Neural progenitor cell (in vitro differentiated cells): ENCODE measurements at regions not wholly inside any gene's neighbourhood (a gene's known extent, or its start where the extent isn't known, plus 50 kb on each side); places are given as distances from the start of the nearest gene placed in this dataset.

Source experiments
- DNase-seq: peaks from one replicate; pipeline ENCODE4 v3.0.0-alpha.2; 2016; ENCODE audit warnings: low spot score
- H2AFZ ChIP-seq: fragments of 200-600 bp; sonication (generic); replicated peaks from 2 replicates; pipeline ENCODE4 v1.6.1; 2016; ENCODE audit warnings: antibody characterized with exemption
- H3F3A ChIP-seq: fragments of 200-600 bp; sonication (generic); 2 replicates; pipeline ENCODE4 v1.6.1; 2016; ENCODE audit warnings: antibody characterized with exemption, low read depth
- H3K27ac ChIP-seq: fragments of 200-600 bp; sonication (generic); 2 replicates; pipeline ENCODE4 v1.5.1; 2016; ENCODE audit warnings: mild to moderate bottlenecking
- H3K27me3 ChIP-seq: fragments of 200-600 bp; sonication (generic); 2 replicates; pipeline ENCODE4 v1.6.1; 2016; ENCODE audit warnings: mild to moderate bottlenecking, moderate library complexity
- H3K36me3 ChIP-seq: fragments of 200-600 bp; sonication (generic); 2 replicates; pipeline ENCODE4 v1.5.1; 2016
- H3K4me1 ChIP-seq: fragments of 200-600 bp; sonication (generic); 2 replicates; pipeline ENCODE4 v1.6.1; 2016; ENCODE audit warnings: mixed run types
- H3K4me2 ChIP-seq: fragments of 200-600 bp; sonication (generic); 2 replicates; pipeline ENCODE4 v1.6.1; 2016
- H3K4me3 ChIP-seq: fragments of 200-600 bp; sonication (generic); 2 replicates; pipeline ENCODE4 v1.5.1; 2016
- H3K79me2 ChIP-seq: fragments of 200-600 bp; sonication (generic); 2 replicates; pipeline ENCODE4 v1.6.1; 2016; ENCODE audit warnings: low read depth
- H3K9ac ChIP-seq: fragments of 200-600 bp; sonication (generic); 2 replicates; pipeline ENCODE4 v1.6.1; 2016
- H3K9me3 ChIP-seq: fragments of 200-600 bp; sonication (generic); 2 replicates; pipeline ENCODE4 v1.5.1; 2016; ENCODE audit warnings: low read depth
- H4K20me1 ChIP-seq: fragments of 200-600 bp; sonication (generic); 2 replicates; pipeline ENCODE4 v1.6.1; 2016; ENCODE audit warnings: low read depth
- H3K27ac Mint-ChIP-seq: 3 replicates; pipeline ENCODE4 v1.8.0; 2021; ENCODE audit warnings: mixed read lengths
- H3K27me3 Mint-ChIP-seq: 2 replicates; pipeline ENCODE4 v1.8.0; 2022; ENCODE audit warnings: low read depth, mild to moderate bottlenecking, inconsistent platforms, moderate library complexity, mixed read lengths; ENCODE audit not compliant: insufficient read depth
- H3K36me3 Mint-ChIP-seq: 3 replicates; pipeline ENCODE4 v1.8.0; 2021; ENCODE audit warnings: mixed read lengths
- H3K4me1 Mint-ChIP-seq: 3 replicates; pipeline ENCODE4 v1.8.0; 2021; ENCODE audit warnings: mixed read lengths
- H3K4me3 Mint-ChIP-seq: 3 replicates; pipeline ENCODE4 v1.8.0; 2021; ENCODE audit warnings: mild to moderate bottlenecking, moderate library complexity, mixed read lengths
- H3K9me3 Mint-ChIP-seq: 3 replicates; pipeline ENCODE4 v1.8.0; 2020; ENCODE audit warnings: mixed read lengths
- EZH2 ChIP-seq: fragments of 200-600 bp; sonication (generic); IDR thresholded peaks from 2 replicates; pipeline ENCODE4 v1.6.1; 2017; ENCODE audit warnings: antibody characterized with exemption, mild to moderate bottlenecking, moderate library complexity
- EZH2phosphoT487 ChIP-seq: fragments of 200-600 bp; sonication (generic); IDR thresholded peaks from 2 replicates; pipeline ENCODE4 v1.6.1; 2017; ENCODE audit warnings: antibody characterized with exemption
- TF ChIP-seq, protein P1 (sequence below): fragments of 200-600 bp; sonication (generic); IDR thresholded peaks from 2 replicates; pipeline ENCODE4 v1.5.1; 2017; ENCODE audit warnings: antibody characterized with exemption, mild to moderate bottlenecking

DNA sequence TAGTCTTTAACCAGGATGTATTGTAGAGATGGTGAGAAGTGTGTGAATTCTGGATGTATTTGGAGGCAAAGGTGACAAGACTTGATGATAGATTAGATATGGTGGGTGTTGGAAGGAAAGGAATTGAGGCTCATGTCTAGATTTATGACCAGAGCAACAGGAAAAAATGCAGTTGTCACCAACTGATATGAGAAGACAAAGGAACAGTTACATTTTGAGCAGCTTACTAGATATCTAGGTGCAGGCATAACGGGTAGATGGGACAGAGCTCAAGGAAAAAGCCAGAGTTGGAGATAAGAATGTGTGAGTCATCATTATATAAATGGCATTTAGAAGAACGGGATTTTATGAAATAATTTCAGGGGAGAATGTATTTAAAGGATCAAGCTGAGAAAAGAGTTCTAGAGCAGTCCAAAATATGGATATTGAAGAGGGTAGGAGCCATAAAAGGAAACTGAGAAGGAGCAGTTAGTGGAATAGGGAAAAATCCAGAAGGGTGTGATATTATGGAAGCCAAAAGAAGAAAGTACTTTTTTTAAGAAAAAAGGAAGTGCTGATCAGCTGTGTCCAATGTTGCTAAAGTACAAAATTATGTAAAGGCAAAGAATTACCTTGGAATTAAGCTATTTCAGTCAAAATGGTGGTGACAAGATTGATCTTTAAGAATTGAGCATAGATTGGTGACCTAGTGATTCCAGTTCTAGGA lies 262.5 kb downstream of the CGGBP1 start:
- no peaks in the 10 kb centered on the region for H3K36me3 ChIP-seq
- no peak overlapping the region for H3K9ac ChIP-seq
- no peaks in the 10 kb centered on the region for H3K79me2 ChIP-seq
- peaks cover 47% of the 10 kb centered on the region for H3K27me3 ChIP-seq
- H3K4me1 ChIP-seq: no peaks in the 10 kb centered on the region
- peaks cover 5% of the 10 kb centered on the region for H3K27me3 Mint-ChIP-seq
- no peak for DNase-seq
- no peak overlapping the region for H3K4me2 ChIP-seq
- H3K9me3 ChIP-seq: no peaks in the 10 kb centered on the region
- no peak overlapping the region for H3K4me3 ChIP-seq
- no peaks in the 10 kb centered on the region for H4K20me1 ChIP-seq
- TF ChIP-seq, protein P1, sequence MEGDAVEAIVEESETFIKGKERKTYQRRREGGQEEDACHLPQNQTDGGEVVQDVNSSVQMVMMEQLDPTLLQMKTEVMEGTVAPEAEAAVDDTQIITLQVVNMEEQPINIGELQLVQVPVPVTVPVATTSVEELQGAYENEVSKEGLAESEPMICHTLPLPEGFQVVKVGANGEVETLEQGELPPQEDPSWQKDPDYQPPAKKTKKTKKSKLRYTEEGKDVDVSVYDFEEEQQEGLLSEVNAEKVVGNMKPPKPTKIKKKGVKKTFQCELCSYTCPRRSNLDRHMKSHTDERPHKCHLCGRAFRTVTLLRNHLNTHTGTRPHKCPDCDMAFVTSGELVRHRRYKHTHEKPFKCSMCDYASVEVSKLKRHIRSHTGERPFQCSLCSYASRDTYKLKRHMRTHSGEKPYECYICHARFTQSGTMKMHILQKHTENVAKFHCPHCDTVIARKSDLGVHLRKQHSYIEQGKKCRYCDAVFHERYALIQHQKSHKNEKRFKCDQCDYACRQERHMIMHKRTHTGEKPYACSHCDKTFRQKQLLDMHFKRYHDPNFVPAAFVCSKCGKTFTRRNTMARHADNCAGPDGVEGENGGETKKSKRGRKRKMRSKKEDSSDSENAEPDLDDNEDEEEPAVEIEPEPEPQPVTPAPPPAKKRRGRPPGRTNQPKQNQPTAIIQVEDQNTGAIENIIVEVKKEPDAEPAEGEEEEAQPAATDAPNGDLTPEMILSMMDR: no peak
- TF ChIP-seq EZH2phosphoT487 (no peak), EZH2 (no peak)
- H3K27ac ChIP-seq: no peak overlapping the region
- no peak overlapping the region for H2AFZ ChIP-seq
- H3K9me3 Mint-ChIP-seq: no peaks in the 10 kb centered on the region
- no peak overlapping the region for H3K27ac Mint-ChIP-seq
- no peak overlapping the region for H3K4me3 Mint-ChIP-seq
- H3K4me1 Mint-ChIP-seq: peaks cover 10% of the 10 kb centered on the region
- no peaks in the 10 kb centered on the region for H3K36me3 Mint-ChIP-seq
- no peaks in the 10 kb centered on the region for H3F3A ChIP-seq

DNA sequence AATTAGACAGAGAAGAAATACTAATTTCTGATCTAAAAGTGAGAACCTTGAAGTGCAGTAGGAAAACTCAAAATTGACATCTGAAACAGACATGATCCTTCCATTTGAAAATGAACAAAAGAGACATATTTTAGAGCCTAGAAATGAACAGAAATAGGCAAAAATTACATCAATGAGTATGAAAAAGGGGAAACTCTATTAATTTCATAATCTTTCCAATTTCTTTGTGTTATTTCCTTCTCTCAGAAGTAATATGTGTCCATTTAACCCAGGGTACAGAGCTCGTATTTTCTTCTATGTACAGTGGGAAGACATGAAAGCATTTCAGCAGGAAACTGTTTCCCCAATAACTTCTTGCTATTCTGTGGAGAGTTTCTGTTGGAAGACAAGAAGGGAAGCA lies 263.1 kb downstream of the CGGBP1 start:
- Histone ChIP-seq H3K27me3 (peaks cover 53% of the 10 kb centered on the region), H3K4me3 (no peak overlapping the region), H3K4me2 (no peak overlapping the region), H4K20me1 (no peaks in the 10 kb centered on the region), H3K4me1 (no peaks in the 10 kb centered on the region), H3K9ac (no peak overlapping the region), H3F3A (no peaks in the 10 kb centered on the region), H3K36me3 (no peaks in the 10 kb centered on the region), H2AFZ (no peak overlapping the region), H3K79me2 (no peaks in the 10 kb centered on the region), H3K9me3 (no peaks in the 10 kb centered on the region), H3K27ac (no peak overlapping the region)
- no peaks in the 10 kb centered on the region for H3K36me3 Mint-ChIP-seq
- H3K27me3 Mint-ChIP-seq: peaks cover 5% of the 10 kb centered on the region
- peaks cover 10% of the 10 kb centered on the region for H3K4me1 Mint-ChIP-seq
- H3K9me3 Mint-ChIP-seq: no peaks in the 10 kb centered on the region
- TF ChIP-seq EZH2phosphoT487 (no peak), EZH2 (no peak)
- TF ChIP-seq, protein P1: no peak
- DNase-seq: no peak
- H3K27ac Mint-ChIP-seq: no peak overlapping the region
- no peak overlapping the region for H3K4me3 Mint-ChIP-seq

DNA sequence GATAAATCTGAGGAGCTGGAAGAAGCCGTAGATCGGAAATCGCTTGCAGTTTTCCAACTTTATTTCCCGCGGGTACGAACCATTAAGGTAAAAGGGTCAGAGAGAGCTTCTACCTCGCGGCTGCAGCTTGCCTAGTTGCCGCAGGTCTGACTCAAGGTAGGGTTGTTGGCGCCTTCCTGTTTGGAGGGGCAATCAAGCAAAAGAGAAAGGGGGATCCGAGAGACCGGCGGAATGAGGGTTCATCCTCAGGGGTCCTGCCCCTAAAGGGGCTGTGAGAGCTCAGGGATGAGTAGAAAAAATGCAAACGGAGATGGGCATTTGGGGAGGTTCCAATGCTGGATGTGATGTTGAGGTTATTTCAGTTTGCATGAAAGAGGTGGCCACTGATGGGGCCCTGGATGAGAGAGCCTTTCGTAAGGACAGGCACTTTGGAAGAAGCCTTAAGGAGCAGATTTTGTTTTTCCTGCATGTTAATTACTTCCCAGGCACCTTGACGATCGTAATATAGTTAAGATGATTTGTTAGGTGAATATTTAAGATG lies 265.4 kb downstream of the CGGBP1 start:
- Histone ChIP-seq H3F3A (no peaks in the 10 kb centered on the region), H2AFZ (peak overlapping the region; percentile 98), H3K4me1 (no peaks in the 10 kb centered on the region), H3K27me3 (peaks cover 54% of the 10 kb centered on the region), H4K20me1 (no peaks in the 10 kb centered on the region), H3K4me3 (peak overlapping the region; percentile 61), H3K4me2 (peak overlapping the region; percentile 91), H3K79me2 (no peaks in the 10 kb centered on the region), H3K36me3 (no peaks in the 10 kb centered on the region), H3K9ac (no peak overlapping the region), H3K27ac (no peak overlapping the region), H3K9me3 (no peaks in the 10 kb centered on the region)
- TF ChIP-seq EZH2: no peak
- TF ChIP-seq EZH2phosphoT487: peak; percentile 51
- Mint-ChIP-seq H3K27me3 (peaks cover 5% of the 10 kb centered on the region), H3K36me3 (no peaks in the 10 kb centered on the region), H3K27ac (no peak overlapping the region), H3K9me3 (peaks cover 1% of the 10 kb centered on the region), H3K4me3 (peak overlapping the region; percentile 89), H3K4me1 (peaks cover 10% of the 10 kb centered on the region)
- DNase-seq: peak; percentile 1
